KMS-11 (cell line): ENCODE measurements at regions not wholly inside any gene's neighbourhood (a gene's known extent, or its start where the extent isn't known, plus 50 kb on each side); places are given as distances from the start of the nearest gene placed in this dataset.

Source experiments
- H2AFZ ChIP-seq: fragments of 200-600 bp; sonication (generic); 2 replicates; pipeline ENCODE4 v1.6.1; 2016; ENCODE audit warnings: antibody characterized with exemption, mixed run types, low read depth
- H3K27ac ChIP-seq: fragments of 200-600 bp; sonication (generic); 2 replicates; pipeline ENCODE4 v1.6.1; 2016; ENCODE audit warnings: mild to moderate bottlenecking, mixed run types
- H3K27me3 ChIP-seq: fragments of 200-600 bp; sonication (generic); 2 replicates; pipeline ENCODE4 v1.6.1; 2017; ENCODE audit warnings: mild to moderate bottlenecking, low read depth, mixed run types, moderate library complexity; ENCODE audit not compliant: insufficient read depth
- H3K36me3 ChIP-seq: fragments of 200-600 bp; sonication (generic); 2 replicates; pipeline ENCODE4 v1.6.1; 2017; ENCODE audit warnings: mild to moderate bottlenecking, mixed run types; ENCODE audit not compliant: insufficient read depth
- H3K4me1 ChIP-seq: fragments of 200-600 bp; sonication (generic); 2 replicates; pipeline ENCODE4 v1.6.1; 2016; ENCODE audit warnings: mild to moderate bottlenecking, low read depth, mixed run types; ENCODE audit not compliant: poor library complexity, severe bottlenecking
- H3K4me2 ChIP-seq: fragments of 200-600 bp; sonication (generic); 2 replicates; pipeline ENCODE4 v1.7.0; 2016; ENCODE audit warnings: mild to moderate bottlenecking, mixed run types
- H3K4me3 ChIP-seq: fragments of 200-600 bp; sonication (generic); IDR thresholded peaks from 2 replicates; pipeline ENCODE4 v1.6.1; 2017; ENCODE audit warnings: low read depth, low read length, mixed read lengths; ENCODE audit not compliant: insufficient read depth
- H3K79me2 ChIP-seq: fragments of 200-600 bp; sonication (generic); 2 replicates; pipeline ENCODE4 v1.6.1; 2016; ENCODE audit warnings: low read depth, mixed run types; ENCODE audit not compliant: insufficient read depth
- H3K9ac ChIP-seq: fragments of 200-600 bp; sonication (generic); 2 replicates; pipeline ENCODE4 v1.6.1; 2016; ENCODE audit warnings: mild to moderate bottlenecking, mixed run types
- H4K20me1 ChIP-seq: fragments of 200-600 bp; sonication (generic); 2 replicates; pipeline ENCODE4 v1.6.1; 2016; ENCODE audit warnings: mild to moderate bottlenecking, mixed run types; ENCODE audit not compliant: insufficient read depth
- CTCF ChIP-seq: fragments of 200-600 bp; sonication (generic); conservative IDR thresholded peaks from 2 replicates; pipeline ENCODE4 v1.6.1; 2017; ENCODE audit warnings: low read depth, mild to moderate bottlenecking, antibody characterized with exemption, low read length, moderate library complexity, mixed read lengths

GRCh38 chr9:134487066-134487710, 154.4 kb upstream of the COL5A1 start:
- no peak for TF ChIP-seq CTCF
- Histone ChIP-seq H2AFZ (no peak overlapping the region), H3K9ac (no peak overlapping the region), H3K4me3 (no peak overlapping the region), H3K27ac (no peak overlapping the region), H3K4me2 (no peak overlapping the region), H4K20me1 (no peaks in the 10 kb centered on the region), H3K27me3 (peaks cover 96% of the 10 kb centered on the region), H3K4me1 (no peaks in the 10 kb centered on the region), H3K79me2 (no peaks in the 10 kb centered on the region), H3K36me3 (no peaks in the 10 kb centered on the region)

- H3K9ac ChIP-seq = no peak overlapping the region
- H3K4me2 ChIP-seq = no peak overlapping the region
- no peaks in the 10 kb centered on the region for H3K4me1 ChIP-seq
- no peak for TF ChIP-seq CTCF
- H4K20me1 ChIP-seq = no peaks in the 10 kb centered on the region
- H3K4me3 ChIP-seq = no peak overlapping the region
- H3K27me3 ChIP-seq = peaks cover 98% of the 10 kb centered on the region
- no peak overlapping the region for H3K27ac ChIP-seq
- H2AFZ ChIP-seq = no peak overlapping the region
- no peaks in the 10 kb centered on the region for H3K79me2 ChIP-seq
- no peaks in the 10 kb centered on the region for H3K36me3 ChIP-seq
These were observed 153.0 kb upstream of the COL5A1 start for GRCh38 chr9:134488331-134489280.

- no peaks in the 10 kb centered on the region for H3K79me2 ChIP-seq
- H3K27me3 ChIP-seq = peaks cover 92% of the 10 kb centered on the region
- no peak overlapping the region for H3K4me3 ChIP-seq
- no peak overlapping the region for H2AFZ ChIP-seq
- H3K36me3 ChIP-seq = no peaks in the 10 kb centered on the region
- no peak for TF ChIP-seq CTCF
- H3K4me1 ChIP-seq = no peaks in the 10 kb centered on the region
- no peaks in the 10 kb centered on the region for H4K20me1 ChIP-seq
- H3K4me2 ChIP-seq = no peak overlapping the region
- H3K27ac ChIP-seq = no peak overlapping the region
- no peak overlapping the region for H3K9ac ChIP-seq
These were observed 151.8 kb upstream of the COL5A1 start for GRCh38 chr9:134489621-134490408.

- Histone ChIP-seq H3K27me3 (peaks cover 92% of the 10 kb centered on the region), H3K4me1 (no peaks in the 10 kb centered on the region), H3K4me3 (no peak overlapping the region), H3K27ac (no peak overlapping the region), H2AFZ (no peak overlapping the region), H4K20me1 (no peaks in the 10 kb centered on the region), H3K9ac (no peak overlapping the region), H3K79me2 (no peaks in the 10 kb centered on the region), H3K4me2 (no peak overlapping the region), H3K36me3 (no peaks in the 10 kb centered on the region)
- TF ChIP-seq CTCF = no peak
These were observed 151.2 kb upstream of the COL5A1 start for GRCh38 chr9:134490446-134490845.
